ENCODE measurements at regions not wholly inside any gene's neighbourhood (a gene's known extent, or its start where the extent isn't known, plus 50 kb on each side); places are given as distances from the start of the nearest gene placed in this dataset.

DNA sequence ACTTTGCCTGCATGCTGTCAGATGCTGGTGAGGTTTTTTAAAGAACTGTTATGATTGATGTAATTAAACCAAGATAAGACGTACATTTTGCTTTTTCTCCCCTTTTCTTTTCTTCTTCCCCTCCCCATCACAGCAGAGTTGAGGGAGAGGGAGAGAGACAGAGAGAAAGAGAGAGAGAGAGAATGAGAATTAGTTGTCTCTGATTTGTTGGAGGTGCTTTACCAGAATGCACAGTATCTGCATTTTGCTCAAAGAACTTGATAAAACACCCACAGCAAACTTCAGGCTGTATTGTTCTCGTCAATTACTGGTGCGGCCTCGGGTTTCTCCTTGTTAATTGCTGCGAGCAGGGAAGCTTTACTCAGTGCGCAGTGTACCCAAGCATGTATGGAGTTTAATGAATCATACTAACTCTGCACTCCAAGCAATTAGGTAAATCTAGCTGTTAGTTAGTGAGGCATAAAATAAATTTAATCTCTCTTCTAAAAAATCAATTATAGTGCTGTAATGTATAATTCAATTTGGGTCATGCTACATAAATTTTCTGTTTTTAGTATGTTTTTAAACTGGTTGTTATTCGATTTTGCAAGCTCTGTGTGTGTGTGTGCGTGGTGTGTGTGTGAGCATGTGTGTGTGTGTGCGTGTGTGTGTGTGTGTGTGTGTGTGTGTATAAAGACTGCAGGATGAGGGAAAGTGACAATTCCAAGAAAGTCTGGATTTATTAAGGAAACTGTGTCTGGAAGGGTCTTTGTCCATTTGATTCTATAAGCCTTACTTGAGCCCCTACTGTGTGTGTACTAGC is 273.4 kb downstream of the TLE3 start:
- intact Hi-C loops (cut with DNase I), result no loop called here
- ATAC-seq (no peak), DNase-seq (no peak)

DNA sequence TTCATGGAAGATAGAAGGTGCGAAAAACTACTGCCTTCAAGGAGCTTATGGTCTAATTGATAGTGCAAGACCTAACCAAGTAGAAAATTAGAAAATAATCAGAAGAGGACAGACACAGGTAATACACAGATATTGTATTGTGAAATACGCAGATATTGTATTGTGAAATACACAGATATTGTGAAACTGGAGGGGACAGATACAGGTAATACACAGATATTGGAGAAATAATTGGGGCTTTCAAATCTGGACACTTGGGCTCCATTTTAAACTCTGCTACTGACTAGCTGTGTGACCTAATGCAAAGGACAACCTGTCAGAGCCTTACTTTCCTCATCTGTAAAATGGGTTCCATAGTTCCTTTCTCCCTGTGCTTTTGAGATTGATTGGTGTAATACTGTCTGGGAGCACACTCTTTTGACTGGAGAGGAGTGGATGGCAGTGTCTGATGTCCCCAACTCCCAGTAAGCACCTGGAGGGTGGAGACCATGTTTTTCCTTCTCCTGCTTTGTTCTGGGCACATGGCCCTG is 272.8 kb downstream of the TLE3 start:
- intact Hi-C loops (cut with DNase I), result no loop called here
- no peak for ATAC-seq
- no peak for DNase-seq

DNA sequence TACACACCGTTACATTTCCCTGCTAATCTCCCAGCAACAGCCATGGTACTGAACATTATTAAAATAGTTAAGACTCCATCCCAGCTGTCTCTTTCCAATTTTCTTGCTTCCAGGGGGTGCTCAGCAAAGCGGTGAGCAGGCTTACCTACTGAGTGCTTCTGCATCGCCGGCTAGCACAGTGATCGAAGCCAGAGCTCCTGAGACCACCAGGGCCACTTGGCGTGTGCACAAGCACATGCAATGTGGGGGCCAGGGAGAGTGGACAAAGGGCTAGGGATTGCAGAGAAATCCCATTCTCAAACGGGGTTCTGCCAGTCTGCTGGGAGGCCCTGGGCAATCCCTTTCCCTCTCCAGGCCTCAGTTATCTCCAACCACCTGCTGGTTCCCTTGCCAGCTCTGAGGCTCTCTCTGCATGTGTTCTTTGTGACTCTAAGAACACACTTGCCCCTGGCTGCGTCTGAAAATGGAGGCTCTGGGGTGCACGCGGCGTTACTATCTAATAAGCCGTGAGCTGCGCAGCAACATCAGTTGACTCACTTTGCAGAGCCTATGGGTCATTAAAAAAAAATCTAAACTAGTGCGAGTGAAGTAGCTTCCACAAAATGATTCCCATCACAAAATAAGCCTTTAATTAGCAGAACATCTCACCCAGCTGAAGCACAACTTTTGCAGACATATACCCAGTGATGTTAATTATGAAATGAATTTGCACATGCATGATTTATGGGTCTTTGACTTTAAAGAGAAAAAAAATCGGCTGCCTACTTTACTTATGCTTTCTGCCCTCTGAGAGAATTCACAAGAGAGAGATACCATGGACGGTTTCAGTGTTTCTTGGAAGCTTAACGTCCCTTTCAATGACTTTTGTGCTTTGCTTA is 271.5 kb downstream of the TLE3 start:
- no peak for ATAC-seq
- intact Hi-C loops (cut with DNase I), result no loop called here
- DNase-seq, result no peak

DNA sequence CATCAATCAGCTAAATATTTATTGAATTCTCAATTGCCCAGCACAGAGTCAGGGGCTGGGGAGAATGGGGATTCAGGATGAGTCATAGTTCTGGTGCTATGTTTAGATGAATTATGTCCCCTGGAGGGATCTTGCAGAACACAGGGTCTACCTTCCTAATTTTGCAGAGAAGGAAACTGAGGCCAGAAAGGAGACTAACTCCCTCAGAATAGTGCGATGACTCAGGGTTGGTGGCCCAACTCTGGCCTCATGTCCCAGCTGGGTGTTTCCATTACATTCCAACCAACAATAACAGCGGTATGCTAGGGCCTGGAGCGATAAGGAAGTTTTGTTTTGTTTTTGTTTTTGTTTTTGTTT is 270.9 kb downstream of the TLE3 start:
- ATAC-seq (no peak), DNase-seq (no peak)
- intact Hi-C loops (cut with DNase I), result no loop called here

DNA sequence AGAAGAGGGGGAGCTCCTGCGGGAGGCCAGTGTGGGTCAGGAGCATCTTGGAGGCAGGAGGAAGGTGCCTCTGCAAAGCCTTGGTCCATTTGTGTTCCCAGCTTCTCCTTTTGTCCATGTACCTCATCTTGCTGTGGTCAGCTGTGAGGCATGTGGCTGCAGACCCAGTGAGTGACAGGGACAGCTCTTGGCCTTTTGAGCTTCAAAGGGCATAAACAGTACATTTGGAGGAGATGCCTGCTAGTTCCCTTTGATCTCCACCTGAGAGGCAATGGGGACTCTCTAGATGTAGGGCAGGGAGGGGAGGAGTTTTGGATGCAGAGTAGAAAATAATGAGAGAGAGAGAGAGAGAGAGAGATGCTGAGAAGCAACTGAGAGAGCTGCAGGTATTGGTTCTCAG is 270.0 kb downstream of the TLE3 start:
- intact Hi-C loops (cut with DNase I), result no loop called here
- ATAC-seq (no peak), DNase-seq (no peak)

DNA sequence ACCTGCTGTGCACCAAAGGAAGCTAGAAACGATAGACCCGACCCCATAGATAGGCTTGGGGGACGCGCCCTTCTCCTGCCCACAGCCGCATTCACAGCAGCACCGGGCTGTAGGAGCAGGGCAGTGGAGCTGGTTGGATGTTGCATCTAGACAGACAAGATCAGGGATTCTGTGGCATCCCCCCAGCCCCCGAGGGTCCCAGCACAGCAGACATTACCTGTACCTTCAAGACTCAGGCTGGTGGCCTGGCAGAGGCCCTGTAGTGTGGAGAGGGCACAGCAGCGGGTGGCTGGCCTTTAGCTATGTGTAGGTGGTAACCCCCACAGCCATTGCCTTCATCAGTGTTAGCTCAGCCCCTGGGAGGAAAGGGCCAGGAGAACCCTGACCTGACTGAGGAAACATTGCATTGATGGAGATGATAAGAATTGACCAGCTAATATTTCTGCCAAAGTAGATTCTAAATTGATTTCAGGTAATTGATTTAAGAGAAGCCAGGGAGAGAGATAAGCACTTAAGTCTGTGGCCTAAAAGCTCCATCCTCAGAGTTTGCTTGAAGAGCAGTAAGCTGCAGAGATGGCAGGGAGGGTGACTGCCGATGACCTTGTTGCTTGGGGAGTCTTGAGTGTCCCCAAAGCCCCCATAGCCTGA is 269.4 kb downstream of the TLE3 start:
- ATAC-seq (no peak), DNase-seq (no peak)
- intact Hi-C loops (cut with DNase I), result no loop called here

DNA sequence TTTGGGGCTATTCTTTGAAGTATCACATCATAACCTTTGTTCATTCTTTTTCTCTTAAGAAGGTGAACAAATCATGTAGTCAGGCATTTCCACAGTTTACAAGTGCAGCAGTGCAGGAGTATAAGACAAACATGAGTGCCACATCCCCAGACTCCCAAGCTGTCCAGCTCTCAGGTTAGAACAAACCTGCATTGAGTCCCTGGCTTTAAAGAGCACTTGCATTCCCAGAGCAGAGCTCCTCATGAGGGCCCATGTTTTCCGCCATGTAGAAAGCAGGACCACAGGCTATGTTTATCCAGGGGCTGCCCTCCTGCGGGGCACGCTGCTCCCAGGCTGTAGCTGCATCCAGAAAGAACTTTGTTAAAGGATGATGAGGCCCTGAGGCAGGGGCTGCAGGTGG is 267.7 kb downstream of the TLE3 start:
- intact Hi-C loops (cut with DNase I), result no loop called here
- no peak for ATAC-seq
- no peak for DNase-seq

DNA sequence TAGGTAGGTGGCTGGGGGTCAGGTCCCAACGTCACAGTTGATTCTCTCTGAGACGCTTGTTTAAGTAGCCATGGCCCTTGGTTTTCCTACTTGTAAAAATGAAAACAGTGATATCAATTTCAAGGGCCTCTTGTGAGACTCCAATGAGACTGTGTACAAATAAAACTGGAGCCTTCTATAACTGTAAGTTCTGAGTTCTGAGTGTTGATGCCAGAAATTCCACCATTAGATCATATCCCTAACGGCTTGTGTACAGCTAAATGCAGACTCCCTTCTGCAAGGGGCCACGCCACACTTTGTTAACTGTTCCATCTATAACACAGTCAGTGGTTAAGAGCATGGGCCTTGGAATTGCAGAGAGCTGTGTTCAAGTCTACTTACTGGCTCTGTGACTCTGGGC is 267.3 kb downstream of the TLE3 start:
- no peak for ATAC-seq
- DNase-seq, result no peak
- intact Hi-C loops (cut with DNase I), result no loop called here

DNA sequence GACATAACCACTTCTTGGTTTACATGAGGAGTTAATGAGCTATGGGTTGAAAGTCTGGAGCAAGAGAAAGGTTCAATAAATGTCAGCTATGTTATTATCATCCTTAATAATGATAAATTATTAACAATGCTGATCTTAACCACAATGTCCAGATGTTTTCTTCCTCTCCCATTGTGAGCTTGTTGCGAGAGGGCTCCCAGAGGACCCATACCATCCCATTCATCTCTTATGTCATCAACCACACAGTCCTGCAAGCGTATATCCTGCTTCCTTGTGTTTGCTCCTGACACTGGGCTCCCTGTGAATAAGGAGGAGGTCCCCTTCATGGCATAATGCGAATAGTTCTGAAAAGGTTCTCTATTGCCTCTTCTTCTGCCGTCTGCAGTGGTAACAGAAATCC is 266.8 kb downstream of the TLE3 start:
- ATAC-seq (no peak), DNase-seq (no peak)
- intact Hi-C loops (cut with DNase I), result no loop called here

DNA sequence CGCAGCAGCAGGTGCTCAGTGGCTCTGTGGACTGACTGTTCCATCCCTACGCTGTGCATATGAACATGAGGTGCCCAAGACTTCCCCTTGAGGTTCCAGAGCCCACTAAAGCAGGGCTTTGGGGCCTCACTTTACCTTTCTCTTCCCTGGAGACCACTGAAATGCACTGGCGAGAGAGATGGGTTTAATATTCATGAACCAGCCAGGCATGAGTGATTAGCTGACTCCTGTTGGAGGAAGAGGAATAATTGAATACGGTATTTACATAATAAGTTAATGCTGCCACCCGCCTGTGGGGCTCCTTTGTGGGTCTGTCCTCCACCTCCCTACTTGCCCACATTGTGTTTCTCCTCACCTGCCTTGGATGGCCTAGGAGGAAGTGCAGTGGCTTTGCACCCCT is 263.4 kb downstream of the TLE3 start:
- ATAC-seq (no peak), DNase-seq (no peak)
- intact Hi-C loops (cut with DNase I), result no loop called here

DNA sequence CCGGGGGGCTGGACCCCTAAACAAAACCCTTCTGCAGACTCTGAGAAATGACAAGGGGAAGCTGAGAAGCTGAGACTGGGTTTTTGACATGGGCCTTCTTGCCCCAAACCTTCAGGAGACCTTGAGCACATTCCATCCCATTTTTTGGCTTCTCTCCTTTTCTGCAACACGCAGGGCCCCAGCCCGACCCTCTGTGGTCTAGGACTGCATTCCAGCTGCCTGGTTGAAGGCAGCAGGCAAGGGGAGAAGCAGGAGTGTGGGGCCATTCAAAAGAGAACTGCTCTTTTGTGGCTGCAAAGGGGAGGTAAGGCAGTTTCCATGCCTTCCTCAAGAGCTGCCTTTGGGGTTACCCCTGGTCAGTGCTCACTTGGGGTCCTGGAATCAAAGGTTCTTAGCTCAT is 263.0 kb downstream of the TLE3 start:
- DNase-seq (no peak), ATAC-seq (no peak)
- intact Hi-C loops (cut with DNase I), result no loop called here

DNA sequence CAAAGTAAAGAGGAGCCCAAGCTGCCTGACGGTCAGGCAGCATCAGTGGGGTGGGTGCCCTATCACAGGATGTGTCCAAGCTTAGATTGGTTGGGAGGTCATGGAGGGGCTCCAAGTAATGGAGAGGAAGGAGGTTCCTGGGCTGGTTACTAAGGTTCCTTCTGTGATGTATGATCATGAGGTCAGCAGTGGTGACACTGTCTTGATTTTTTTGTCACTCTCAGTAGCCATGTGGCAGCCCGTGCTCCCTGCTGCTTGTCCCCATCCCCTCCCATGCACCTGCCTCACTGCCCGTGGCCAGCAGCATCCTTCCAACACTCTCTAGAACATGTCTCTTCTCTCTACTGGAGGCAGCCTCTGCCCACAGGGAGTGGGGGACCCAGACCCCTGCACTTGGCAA is 261.7 kb downstream of the TLE3 start:
- ATAC-seq (no peak), DNase-seq (no peak)
- intact Hi-C loops (cut with DNase I), result no loop called here

DNA sequence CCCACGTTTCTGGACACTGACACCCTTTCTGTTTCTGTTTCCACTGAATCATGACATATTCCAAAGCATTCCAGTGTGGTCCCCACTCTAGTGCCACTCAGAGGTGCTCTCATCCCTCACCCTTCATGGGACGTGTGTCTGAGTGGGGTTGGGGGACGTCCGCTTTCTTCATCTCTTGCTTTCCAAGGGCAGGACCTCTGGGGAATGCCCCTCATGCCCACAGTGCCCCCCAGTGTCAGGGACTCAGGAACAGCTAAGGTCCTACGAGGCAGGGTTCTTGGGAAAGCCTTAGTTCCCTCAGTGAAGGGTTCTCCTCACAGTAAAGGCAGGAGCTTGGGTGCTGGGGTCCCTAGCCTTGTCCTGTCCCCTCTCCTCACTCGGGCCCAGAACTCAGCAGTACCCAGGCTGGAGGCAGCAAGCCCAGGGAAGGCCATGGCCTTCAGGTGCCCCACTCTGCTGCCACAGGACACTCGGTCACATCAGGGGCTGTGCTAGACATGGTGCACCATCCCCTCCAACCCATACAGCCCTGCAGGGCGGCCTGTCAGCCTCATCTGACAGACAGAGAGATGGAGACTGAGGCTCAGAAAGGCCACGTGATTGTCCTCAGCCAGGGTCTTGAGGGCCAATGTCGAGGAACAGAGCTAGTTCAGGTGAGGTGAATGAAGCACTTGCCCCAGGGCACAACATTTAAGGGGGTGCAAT is 261.0 kb downstream of the TLE3 start:
- intact Hi-C loops (cut with DNase I), result no loop called here
- ATAC-seq, result no peak
- DNase-seq, result no peak

DNA sequence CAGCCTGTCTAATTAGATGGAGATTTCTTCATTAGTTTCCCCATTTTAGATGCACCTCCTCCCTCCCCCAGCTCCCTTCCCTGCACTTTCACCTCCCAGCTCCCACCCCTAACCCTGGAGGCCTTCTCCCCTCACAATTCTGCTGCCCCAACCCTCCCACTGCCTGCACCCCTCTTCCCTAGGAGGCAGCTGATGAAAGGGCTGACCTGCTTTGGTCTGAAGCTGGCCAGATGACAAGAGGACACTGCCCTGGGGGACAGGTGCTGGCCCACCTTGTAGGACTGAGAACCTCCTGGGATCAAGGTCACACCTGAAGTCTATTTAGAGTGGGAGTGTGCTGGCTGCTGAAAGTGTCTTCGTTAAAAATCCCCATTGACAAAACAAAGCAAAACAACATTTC is 259.4 kb downstream of the TLE3 start:
- no peak for ATAC-seq

DNA sequence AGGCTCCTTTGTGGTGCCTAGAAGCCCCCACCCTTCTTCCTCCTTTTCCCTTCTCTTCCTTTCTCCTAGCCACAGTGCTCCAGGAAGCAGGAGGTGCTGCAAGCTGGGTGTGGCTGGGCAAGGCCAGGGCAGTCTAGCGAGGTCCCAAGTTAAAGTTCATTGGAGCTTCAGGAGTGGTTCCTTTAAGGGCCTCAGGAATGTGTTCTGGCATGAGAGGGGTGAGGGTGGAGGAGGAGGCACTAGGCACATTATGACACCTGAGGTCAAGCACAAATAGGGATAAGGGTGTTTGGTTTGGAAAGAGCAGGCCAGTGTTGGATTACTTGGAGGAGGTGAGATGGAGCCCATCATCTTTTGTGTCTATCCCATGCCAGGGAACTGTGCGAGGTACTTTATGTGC is 258.7 kb downstream of the TLE3 start:
- ATAC-seq (no peak), DNase-seq (no peak)
- intact Hi-C loops (cut with DNase I), result loop anchor here in 1 of 2 donors (2.0 kb wide), 1 partner anchor 48 kb away; no protein-coding TSS in a partner anchor

More for the DNA sequence above, 259.4 kb downstream of the TLE3 start:
- no peak for DNase-seq
- intact Hi-C loops (cut with DNase I), result loop anchor here in 1 of 2 donors (2.0 kb wide), 1 partner anchor 48 kb away; no protein-coding TSS in a partner anchor

DNA sequence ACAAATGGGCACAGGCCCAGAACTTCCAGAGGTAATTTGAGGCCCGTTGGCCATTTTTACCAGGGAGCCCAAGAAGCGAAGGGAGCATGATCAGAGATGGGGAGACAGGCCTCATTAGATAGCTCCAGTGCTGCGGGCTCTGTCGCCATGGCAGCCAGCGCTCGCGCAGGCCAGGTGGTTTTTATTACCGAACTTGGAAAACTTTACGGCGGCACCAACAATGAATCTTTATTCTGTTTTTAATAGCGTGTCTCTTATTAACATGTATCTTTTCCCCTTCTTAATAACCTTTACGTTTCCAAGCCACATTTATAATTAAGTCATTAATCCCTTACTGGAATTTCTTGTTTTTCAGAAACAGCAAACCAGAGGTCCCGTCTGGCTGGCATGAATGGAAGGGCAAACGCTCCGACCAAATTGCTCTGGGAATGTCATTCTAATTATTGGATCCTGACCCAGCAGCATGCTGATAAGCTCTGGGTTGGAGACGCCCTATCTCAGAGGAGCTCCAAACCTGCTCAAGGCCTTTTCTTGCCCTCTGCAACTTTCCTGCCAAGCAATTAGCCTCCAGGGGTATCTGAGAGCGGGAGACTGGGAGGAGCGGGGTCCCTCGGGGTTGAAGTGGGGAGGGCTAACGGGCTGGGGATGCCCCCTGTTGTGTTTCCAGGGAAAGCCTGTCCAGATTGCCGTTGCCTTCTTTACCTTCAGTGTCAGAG is 256.4 kb downstream of the TLE3 start:
- intact Hi-C loops (cut with DNase I), result no loop called here
- DNase-seq (no peak), ATAC-seq (no peak)

DNA sequence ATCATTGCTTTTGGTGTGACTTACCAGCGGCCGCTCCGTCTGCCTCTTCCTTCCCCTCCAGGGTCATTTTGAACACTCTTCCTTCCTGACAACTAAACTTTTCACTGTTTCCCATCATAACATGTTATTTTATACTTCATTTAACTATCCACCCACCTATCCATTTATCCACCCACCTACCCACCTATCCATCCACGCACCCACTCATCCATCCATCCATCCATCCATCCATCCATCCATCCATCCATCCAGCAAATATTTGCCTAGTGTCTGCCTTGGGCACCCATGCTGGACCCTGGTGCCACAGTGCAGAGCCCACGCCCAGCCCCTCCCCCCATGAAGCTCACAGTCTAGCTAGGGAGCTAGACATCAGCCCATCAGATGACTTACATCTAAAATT is 254.9 kb downstream of the TLE3 start:
- no peak for ATAC-seq
- intact Hi-C loops (cut with DNase I), result no loop called here
- no peak for DNase-seq

DNA sequence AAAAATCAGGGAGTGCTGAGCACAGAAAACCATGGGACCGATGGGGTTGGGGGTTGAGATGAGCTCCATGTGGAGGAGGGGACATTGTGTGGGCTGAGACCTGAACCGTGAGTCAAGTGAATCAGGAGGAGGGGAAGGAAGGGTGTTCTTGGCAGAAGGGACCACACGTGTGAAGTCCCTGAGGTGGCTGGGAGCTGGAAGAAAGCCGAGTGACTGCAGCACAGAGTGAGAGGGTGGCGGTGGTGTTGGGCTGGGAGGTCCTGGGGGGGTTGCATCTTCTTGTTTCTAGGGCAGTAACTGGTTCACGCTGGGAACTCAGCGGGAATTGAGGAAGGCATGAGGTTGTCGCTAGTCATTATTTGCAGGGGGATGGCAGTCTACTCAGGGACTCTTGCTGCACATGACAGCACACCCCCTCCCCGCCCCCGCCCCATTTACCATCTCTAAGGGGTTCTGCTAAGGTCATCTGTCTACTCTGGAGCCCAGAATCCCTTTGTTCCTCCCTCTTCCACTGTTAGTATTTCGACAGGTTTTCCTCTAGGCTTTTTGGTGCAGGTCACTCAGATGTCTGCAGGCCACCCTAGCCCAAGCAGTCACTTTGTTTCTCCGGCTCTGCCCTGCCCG is 254.3 kb downstream of the TLE3 start:
- DNase-seq (no peak), ATAC-seq (peak in 1 of 2 donors; percentile 65)
- intact Hi-C loops (cut with DNase I), result no loop called here
